ENCODE measurements at regions not wholly inside any gene's neighbourhood (a gene's known extent, or its start where the extent isn't known, plus 50 kb on each side); places are given as distances from the start of the nearest gene placed in this dataset.
"Not testable (repeated sequence)": the region's sequence is repeated elsewhere in the genome, so short reads cannot be mapped to it uniquely, and the experiment has no call there.

DNA sequence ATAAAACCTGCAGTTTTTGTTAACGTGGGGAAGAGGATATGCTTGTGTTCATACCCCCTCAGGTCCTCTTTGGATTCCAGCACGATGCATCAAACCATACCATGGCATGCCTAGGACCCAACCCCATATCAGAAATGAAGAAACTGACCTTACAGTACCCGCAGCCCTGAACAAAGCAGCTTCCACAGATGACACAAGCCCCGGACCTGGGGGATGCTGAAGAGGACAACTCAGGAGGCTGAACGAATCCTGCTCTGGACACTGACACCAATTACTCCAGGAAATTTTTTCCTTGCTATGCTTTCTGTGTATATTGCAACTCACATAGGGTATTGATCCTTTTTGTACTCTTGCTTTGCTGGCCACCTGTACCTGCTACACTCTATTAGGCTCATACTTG is 129.6 kb downstream of the ZNF675 start:
- Histone ChIP-seq H3K4me3 (ENCODE audit: low read depth in 1 of 3, low read length in 3 of 3) (no peak overlapping the region), H3K27ac (ENCODE audit: low read depth in 1 of 2, low read length in 2 of 2) (no peak overlapping the region), H3K9ac (ENCODE audit: low read depth in 1 of 2, low read length in 2 of 2) (no peak overlapping the region), H3K27me3 (ENCODE audit: control insufficient read depth in 4 of 4, insufficient read depth in 4 of 4, low read length in 3 of 4) (no peaks in the 10 kb centered on the region), H3K9me3 (ENCODE audit: control insufficient read depth in 4 of 4, low read length in 3 of 4) (peaks cover 1 to 7% (median 4%) of the 10 kb centered on the region in 4 donors), H3K36me3 (ENCODE audit: control insufficient read depth in 4 of 4, insufficient read depth in 3 of 4, low read depth in 1 of 4, low read length in 3 of 4) (no peaks in the 10 kb centered on the region), H3K4me1 (ENCODE audit: control insufficient read depth in 4 of 4, insufficient read depth in 4 of 4, low read length in 3 of 4) (no peaks in the 10 kb centered on the region)
- DNase-seq (ENCODE audit: low spot score) = no peak
- TF ChIP-seq REST (IDR thresholded peaks at IDR 0.05) = no peak
- TF ChIP-seq FOXA2 (IDR thresholded peaks at IDR 0.05) = no peak
- TF ChIP-seq, protein P1, sequence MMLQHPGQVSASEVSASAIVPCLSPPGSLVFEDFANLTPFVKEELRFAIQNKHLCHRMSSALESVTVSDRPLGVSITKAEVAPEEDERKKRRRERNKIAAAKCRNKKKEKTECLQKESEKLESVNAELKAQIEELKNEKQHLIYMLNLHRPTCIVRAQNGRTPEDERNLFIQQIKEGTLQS (IDR thresholded peaks at IDR 0.05) = no peak
- no peak for TF ChIP-seq SP1 (IDR thresholded peaks at IDR 0.05)
- TF ChIP-seq TAF1 (conservative IDR thresholded peaks at IDR 0.05) = no peak
- 73% methylated on average over 5 of the region's 5 CpGs for WGBS

- Histone ChIP-seq H3K36me3 (ENCODE audit: control insufficient read depth in 4 of 4, insufficient read depth in 3 of 4, low read depth in 1 of 4, low read length in 3 of 4) (no peaks in the 10 kb centered on the region), H3K4me1 (ENCODE audit: control insufficient read depth in 4 of 4, insufficient read depth in 4 of 4, low read length in 3 of 4) (no peaks in the 10 kb centered on the region), H3K9me3 (ENCODE audit: control insufficient read depth in 4 of 4, low read length in 3 of 4) (peaks cover 0 to 6% (median 2%) of the 10 kb centered on the region in 4 donors), H3K27me3 (ENCODE audit: control insufficient read depth in 4 of 4, insufficient read depth in 4 of 4, low read length in 3 of 4) (no peaks in the 10 kb centered on the region), H3K4me3 (ENCODE audit: low read depth in 1 of 3, low read length in 3 of 3) (no peak overlapping the region), H3K27ac (ENCODE audit: low read depth in 1 of 2, low read length in 2 of 2) (no peak overlapping the region), H3K9ac (ENCODE audit: low read depth in 1 of 2, low read length in 2 of 2) (no peak overlapping the region)
- DNase-seq (ENCODE audit: low spot score) = no peak
- TF ChIP-seq FOXA2 (IDR thresholded peaks at IDR 0.05) (no peak), HNF4G (IDR thresholded peaks at IDR 0.05) (no peak), YY1 (IDR thresholded peaks at IDR 0.05) (no peak), REST (IDR thresholded peaks at IDR 0.05) (no peak), RXRA (IDR thresholded peaks at IDR 0.05) (no peak), ZBTB33 (IDR thresholded peaks at IDR 0.05) (no peak), FOXA1 (IDR thresholded peaks at IDR 0.05) (no peak), SP1 (IDR thresholded peaks at IDR 0.05) (no peak), TAF1 (conservative IDR thresholded peaks at IDR 0.05) (no peak), MAX (IDR thresholded peaks at IDR 0.05) (no peak), RAD21 (IDR thresholded peaks at IDR 0.05) (no peak), NR2F2 (IDR thresholded peaks at IDR 0.05) (no peak), EGR1 (IDR thresholded peaks at IDR 0.05; ENCODE audit: low read depth in 2 of 2) (no peak), CTCF (IDR thresholded peaks at IDR 0.05; ENCODE audit: low read depth, low read length, missing input control) (no peak)
- 79% methylated on average over 1 of the region's 1 CpG for WGBS
Measured at GRCh38 chr19:23554548-23554947, 132.5 kb downstream of the ZNF675 start.

- not testable (repeated sequence) for H3K9ac ChIP-seq (ENCODE audit: low read depth in 1 of 2, low read length in 2 of 2); H3K27ac ChIP-seq (ENCODE audit: low read depth in 1 of 2, low read length in 2 of 2); H3K4me3 ChIP-seq (ENCODE audit: low read depth in 1 of 3, low read length in 3 of 3); H3K9me3 ChIP-seq (ENCODE audit: control insufficient read depth in 4 of 4, low read length in 3 of 4); H3K36me3 ChIP-seq (ENCODE audit: control insufficient read depth in 4 of 4, insufficient read depth in 3 of 4, low read depth in 1 of 4, low read length in 3 of 4); H3K4me1 ChIP-seq (ENCODE audit: control insufficient read depth in 4 of 4, insufficient read depth in 4 of 4, low read length in 3 of 4); DNase-seq (ENCODE audit: low spot score); H3K27me3 ChIP-seq (ENCODE audit: control insufficient read depth in 4 of 4, insufficient read depth in 4 of 4, low read length in 3 of 4)
- 82% methylated on average over 2 of the region's 2 CpGs for WGBS
Measured at GRCh38 chr19:23550102-23550501, 136.9 kb downstream of the ZNF675 start.

All from liver (tissue), 8 donors.